HL-60 (cell line): ENCODE measurements at regions not wholly inside any gene's neighbourhood (a gene's known extent, or its start where the extent isn't known, plus 50 kb on each side); places are given as distances from the start of the nearest gene placed in this dataset.

Source experiments
- POLR2AphosphoS5 ChIP-seq: IDR thresholded peaks from 2 replicates; pipeline ENCODE4 v1.6.1; 2012; ENCODE audit warnings: low read depth
- SPI1 ChIP-seq: IDR thresholded peaks from 2 replicates; pipeline ENCODE4 v1.6.1; 2012; ENCODE audit warnings: low read depth, mild to moderate bottlenecking, borderline replicate concordance
- TF ChIP-seq, protein P1 (sequence below): IDR thresholded peaks from one replicate; pipeline ENCODE4 v1.5.1; 2011; ENCODE audit warnings: low read length, control low read depth, inconsistent platforms; ENCODE audit not compliant: insufficient read depth
- TF ChIP-seq, protein P2 (sequence below): IDR thresholded peaks from 2 replicates; pipeline ENCODE4 v1.6.1; 2012; ENCODE audit warnings: low read depth; ENCODE audit not compliant: insufficient replicate concordance

DNA sequence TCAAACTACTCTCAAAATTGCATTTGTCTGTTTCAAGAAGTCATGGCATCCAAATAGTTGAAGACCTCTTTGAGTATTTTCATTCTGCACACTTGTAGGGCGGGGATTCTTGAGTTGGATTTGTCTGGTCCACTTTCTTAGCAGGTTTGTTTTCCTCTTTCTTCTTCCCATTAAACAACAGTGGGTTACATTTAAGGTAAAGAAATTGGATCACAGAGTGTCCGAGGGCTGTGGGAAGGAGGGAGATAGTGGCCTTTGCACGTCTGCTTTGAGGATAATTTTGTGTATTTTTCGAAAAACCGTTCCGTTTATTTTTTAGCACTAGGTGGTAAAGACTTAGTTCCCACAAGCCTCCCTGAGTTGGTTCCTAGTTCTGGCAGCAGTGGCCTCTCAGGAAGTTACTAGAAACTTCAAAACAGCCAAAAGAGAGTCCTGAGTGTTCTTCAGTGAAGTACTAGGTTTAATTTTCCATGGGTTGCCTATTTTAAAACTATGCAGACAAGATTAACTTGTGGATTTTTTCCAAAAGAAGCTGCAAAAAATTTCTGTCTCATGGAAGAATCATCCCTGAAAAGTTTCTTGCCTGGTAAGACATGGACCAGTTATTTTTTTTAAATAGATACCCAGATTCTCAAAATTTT lies 107.9 kb downstream of the CDC42EP3 start:
- TF ChIP-seq POLR2AphosphoS5 (no peak), SPI1 (no peak)
- TF ChIP-seq, protein P1, sequence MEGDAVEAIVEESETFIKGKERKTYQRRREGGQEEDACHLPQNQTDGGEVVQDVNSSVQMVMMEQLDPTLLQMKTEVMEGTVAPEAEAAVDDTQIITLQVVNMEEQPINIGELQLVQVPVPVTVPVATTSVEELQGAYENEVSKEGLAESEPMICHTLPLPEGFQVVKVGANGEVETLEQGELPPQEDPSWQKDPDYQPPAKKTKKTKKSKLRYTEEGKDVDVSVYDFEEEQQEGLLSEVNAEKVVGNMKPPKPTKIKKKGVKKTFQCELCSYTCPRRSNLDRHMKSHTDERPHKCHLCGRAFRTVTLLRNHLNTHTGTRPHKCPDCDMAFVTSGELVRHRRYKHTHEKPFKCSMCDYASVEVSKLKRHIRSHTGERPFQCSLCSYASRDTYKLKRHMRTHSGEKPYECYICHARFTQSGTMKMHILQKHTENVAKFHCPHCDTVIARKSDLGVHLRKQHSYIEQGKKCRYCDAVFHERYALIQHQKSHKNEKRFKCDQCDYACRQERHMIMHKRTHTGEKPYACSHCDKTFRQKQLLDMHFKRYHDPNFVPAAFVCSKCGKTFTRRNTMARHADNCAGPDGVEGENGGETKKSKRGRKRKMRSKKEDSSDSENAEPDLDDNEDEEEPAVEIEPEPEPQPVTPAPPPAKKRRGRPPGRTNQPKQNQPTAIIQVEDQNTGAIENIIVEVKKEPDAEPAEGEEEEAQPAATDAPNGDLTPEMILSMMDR = no peak
- TF ChIP-seq, protein P2, sequence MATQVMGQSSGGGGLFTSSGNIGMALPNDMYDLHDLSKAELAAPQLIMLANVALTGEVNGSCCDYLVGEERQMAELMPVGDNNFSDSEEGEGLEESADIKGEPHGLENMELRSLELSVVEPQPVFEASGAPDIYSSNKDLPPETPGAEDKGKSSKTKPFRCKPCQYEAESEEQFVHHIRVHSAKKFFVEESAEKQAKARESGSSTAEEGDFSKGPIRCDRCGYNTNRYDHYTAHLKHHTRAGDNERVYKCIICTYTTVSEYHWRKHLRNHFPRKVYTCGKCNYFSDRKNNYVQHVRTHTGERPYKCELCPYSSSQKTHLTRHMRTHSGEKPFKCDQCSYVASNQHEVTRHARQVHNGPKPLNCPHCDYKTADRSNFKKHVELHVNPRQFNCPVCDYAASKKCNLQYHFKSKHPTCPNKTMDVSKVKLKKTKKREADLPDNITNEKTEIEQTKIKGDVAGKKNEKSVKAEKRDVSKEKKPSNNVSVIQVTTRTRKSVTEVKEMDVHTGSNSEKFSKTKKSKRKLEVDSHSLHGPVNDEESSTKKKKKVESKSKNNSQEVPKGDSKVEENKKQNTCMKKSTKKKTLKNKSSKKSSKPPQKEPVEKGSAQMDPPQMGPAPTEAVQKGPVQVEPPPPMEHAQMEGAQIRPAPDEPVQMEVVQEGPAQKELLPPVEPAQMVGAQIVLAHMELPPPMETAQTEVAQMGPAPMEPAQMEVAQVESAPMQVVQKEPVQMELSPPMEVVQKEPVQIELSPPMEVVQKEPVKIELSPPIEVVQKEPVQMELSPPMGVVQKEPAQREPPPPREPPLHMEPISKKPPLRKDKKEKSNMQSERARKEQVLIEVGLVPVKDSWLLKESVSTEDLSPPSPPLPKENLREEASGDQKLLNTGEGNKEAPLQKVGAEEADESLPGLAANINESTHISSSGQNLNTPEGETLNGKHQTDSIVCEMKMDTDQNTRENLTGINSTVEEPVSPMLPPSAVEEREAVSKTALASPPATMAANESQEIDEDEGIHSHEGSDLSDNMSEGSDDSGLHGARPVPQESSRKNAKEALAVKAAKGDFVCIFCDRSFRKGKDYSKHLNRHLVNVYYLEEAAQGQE = no peak
